Stimulated activated CD8-positive, alpha-beta memory T cell treated with anti-CD3 and anti-CD28 coated beads, Interleukin-15, amount 100 ng/mL, for 4 hours (primary cell): ENCODE measurements at regions not wholly inside any gene's neighbourhood (a gene's known extent, or its start where the extent isn't known, plus 50 kb on each side); places are given as distances from the start of the nearest gene placed in this dataset.
"Not testable (repeated sequence)": the region's sequence is repeated elsewhere in the genome, so short reads cannot be mapped to it uniquely, and the experiment has no call there.

Experiments
- DNase-seq, 2 donors: peaks; one replicate each; pipeline ENCODE4 v3.0.0-alpha.2; 2020; ENCODE audit warnings: low read depth in 2 of 2

- no peak for DNase-seq
Measured at GRCh38 chrY:14351590-14351989, 172.7 kb upstream of the NLGN4Y start.

GRCh38 chrY:14356154-14356553 is 168.2 kb upstream of the NLGN4Y start:
- no peak for DNase-seq

GRCh38 chrY:14360748-14361500 is 163.4 kb upstream of the NLGN4Y start:
- no peak for DNase-seq

GRCh38 chrY:14373608-14374007 is 150.7 kb upstream of the NLGN4Y start:
- no peak for DNase-seq

GRCh38 chrY:14378217-14378616 is 146.1 kb upstream of the NLGN4Y start:
- DNase-seq: no peak

GRCh38 chrY:14410549-14411030 is 113.7 kb upstream of the NLGN4Y start:
- DNase-seq: not testable (repeated sequence)

GRCh38 chrY:14411334-14411733 is 113.0 kb upstream of the NLGN4Y start:
- DNase-seq: no peak

GRCh38 chrY:14436546-14436945 is 87.8 kb upstream of the NLGN4Y start:
- no peak for DNase-seq

- DNase-seq: no peak
Measured at GRCh38 chrY:14437626-14438025, 86.7 kb upstream of the NLGN4Y start.

GRCh38 chrY:14438395-14438794 is 85.9 kb upstream of the NLGN4Y start:
- no peak for DNase-seq

- DNase-seq: no peak
Measured at GRCh38 chrY:14444550-14444949, 79.8 kb upstream of the NLGN4Y start.

- DNase-seq: no peak
Measured at GRCh38 chrY:14468151-14468683, 56.1 kb upstream of the NLGN4Y start.

GRCh38 chrY:14472421-14472820 is 51.9 kb upstream of the NLGN4Y start:
- DNase-seq: no peak

- no peak for DNase-seq
Measured at GRCh38 chrY:14473320-14473719, 51.0 kb upstream of the NLGN4Y start.
